COR-L47 (cell line): ENCODE measurements at regions not wholly inside any gene's neighbourhood (a gene's known extent, or its start where the extent isn't known, plus 50 kb on each side); places are given as distances from the start of the nearest gene placed in this dataset.
"Not testable (repeated sequence)": the region's sequence is repeated elsewhere in the genome, so short reads cannot be mapped to it uniquely, and the experiment has no call there.

Experiments used
- DNase-seq: peaks from one replicate; lab custom pipeline; 2025; lab: John Stamatoyannopoulos, UW

DNA sequence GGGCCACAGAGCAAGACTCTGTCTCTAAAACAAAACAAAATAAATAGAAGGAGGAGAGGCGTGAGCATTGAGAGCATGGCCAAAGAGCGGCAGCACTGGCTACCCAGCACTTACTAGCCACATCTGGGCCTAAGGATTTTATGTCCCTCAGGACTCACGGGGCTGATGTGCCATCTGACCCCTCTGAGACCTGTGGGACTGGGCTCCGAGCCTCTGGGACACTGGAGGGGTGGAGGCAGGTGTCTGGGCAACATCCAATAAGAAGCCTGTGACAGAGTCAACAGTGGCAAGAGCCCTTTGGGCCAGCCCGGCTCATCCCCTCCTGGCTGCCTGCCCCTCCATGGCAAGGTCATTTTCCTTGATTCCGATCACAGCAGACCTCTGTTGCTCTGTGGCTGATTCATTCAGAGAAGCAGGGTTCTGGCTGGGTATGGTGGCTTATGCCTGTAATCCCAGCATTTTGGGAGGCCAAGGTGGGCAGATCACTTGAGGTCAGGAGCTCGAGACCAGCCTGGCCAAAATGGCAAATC lies 60.7 kb downstream of the RRM2 start:
- no peak for DNase-seq

DNA sequence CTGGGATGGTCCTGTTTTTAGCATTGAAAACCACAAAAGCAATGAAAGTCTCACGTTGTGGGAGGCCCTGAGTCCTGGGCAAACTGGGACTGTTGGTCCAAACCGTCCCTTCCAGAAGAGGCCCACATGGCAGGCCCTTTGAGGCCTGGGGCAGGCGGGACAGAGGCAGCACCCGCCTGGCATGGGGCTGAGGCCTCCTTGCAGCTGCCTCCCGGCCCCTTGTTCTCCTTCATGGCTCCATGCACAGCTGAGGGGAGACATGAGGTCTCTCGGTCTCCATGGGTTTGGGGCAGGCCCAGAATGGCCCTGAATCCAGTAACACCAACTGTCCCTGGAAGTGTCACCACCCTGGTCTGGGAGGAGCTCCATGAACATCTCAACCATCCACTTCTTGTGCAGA lies 61.9 kb downstream of the RRM2 start:
- no peak for DNase-seq

DNA sequence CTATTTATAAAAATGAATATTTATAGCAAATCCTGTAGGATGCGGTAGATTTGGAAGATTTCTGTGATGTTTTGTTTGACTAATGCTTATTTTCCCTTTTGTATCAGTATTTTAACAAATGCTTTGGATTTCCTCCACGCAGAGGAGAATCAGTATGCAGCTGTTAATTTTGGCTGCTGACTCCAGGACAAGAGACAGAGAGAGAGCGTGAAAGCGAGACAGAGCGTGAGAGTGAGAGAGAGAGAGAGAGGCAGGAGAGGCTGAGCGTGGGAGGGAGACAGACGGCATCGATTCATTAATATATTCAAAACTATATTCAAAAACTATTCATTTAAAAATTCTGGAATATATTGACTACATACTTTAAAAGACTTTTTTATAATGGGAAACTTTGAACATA lies 62.5 kb downstream of the RRM2 start:
- DNase-seq, result no peak

DNA sequence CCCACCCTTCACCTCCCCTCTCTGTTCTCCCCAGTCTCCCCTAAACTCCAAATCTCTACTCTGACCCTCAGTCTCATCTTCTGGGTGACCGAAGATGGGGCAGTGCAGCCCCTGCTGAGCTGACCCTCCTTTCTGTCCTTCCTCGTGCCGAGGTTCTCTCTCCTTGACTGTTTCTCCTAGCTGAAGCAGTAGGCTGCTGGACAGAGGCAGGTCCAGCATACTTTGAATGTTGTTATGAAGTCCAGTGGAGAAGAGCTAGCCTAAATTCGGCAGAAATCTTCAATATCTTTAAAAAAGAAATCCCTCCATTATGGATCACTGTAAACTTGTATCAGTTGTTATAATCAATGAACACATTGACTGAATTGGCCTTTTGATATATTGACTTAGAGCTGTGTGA lies 63.2 kb downstream of the RRM2 start:
- no peak for DNase-seq

DNA sequence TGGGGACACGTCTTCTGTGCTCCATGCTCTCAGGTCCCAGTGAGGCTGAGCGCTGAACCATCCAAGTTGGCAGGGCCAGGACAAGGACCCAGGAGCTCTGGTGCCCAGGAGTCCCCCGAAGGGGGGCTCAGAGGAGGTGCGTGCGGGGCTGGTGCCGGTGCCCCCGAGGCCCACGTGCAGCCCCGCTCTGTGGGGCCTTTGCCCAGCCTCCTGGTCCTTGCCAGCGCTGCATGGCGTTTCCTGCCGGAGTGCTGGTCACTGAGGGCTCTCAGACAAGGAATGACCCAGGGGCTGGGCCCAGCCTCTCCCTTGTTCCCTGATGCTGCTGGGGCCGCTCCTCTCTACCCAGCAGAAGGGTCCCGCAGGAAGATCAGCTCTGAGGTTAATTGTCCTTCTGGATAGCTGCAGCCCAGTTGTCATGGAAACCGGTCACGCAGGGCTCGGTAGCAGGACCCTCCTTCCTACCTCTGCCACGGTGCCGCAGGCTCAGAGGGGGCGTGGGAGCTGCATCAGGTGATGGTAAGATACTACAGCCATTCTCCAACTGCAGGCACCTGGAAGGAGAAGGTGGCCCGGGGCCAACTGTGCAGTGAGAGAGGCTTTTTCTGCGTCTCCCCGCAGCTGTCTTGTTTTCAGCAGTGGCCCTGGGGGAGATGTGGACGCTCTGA lies 64.5 kb downstream of the RRM2 start:
- no peak for DNase-seq

DNA sequence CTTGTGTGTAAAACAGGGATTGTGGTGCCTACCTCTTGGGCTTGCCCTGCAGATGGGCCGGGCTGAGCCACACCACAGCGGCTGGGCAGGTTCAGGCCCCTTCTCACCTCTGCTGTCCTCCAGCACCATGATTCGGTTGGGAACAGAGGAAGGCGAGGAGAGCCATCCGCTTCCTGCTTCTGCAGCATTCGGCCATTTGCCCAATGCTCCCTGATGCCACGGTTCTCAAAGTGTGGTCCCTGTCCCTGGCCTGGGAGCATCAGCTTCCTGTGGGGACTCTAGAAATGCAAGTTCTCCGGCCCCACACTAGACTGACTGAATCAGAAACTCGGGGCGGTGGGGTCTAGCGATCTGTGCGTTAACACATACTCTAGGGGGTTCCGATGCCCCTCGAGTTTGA lies 65.1 kb downstream of the RRM2 start:
- no peak for DNase-seq

DNA sequence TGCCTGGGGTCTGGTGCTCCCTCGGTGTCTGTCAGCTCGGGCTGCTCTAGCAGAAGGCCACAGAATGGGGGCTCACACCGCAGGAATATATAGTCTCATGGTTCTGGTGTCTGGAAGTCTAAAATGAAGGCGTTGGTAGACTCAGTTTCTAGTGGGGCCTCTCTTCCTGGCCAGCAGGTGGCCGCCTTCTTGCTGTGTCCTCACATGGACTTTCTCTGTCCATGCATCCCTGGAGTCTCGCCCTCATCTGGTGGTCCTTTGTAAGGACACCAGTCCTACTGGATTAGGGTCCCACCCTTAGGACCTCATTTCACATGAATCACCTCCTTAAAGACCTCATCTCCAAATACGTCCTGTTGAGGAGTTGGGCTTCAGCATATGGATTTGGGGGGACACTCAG lies 65.7 kb downstream of the RRM2 start:
- DNase-seq, result peak; percentile 19

DNA sequence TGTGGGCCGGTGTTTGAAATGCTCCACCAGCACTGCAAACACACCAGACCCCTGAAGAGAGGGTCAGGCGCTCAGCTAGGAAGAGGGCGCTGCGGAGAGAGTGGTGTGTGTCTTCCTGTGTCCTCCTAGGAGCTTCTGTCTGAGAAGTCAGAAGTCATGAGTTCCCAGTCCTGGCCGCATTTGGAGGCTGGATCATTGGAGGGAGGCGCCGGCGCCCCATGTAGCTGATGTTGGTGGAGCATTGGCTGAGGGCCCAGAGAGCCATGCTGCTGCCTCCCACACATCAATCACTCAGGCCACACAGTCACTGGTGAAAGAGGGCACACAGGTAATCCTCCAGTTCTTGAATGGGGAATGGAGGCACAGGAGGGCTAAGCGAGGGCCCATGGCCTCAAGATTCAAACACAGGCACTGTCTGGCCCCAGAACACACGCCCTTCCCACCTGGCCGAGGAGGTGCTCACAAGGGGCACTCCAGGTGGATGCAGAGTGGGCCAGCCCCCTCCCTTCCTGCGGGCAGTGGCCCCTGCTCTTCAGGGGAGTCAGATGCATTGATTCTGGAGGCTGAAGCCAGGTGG lies 66.3 kb downstream of the RRM2 start:
- DNase-seq, result no peak

DNA sequence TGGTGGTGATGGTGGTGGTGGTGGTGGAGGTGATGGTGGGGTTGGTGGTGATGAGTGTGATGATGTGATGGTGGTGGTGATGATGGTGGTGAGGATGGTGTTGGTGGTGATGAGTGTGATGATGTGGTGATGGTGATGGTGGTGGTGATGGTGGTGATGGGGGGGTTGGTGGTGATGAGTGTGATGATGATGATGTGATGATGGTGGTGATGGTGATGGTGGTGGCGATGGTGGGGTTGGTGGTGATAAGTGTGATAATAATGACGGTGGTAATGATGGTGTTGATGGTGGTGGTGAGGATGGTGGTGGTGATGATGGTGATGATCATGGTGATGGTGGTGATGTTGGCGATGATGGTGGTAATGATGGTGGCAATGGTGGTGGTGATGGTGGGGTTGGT lies 67.7 kb downstream of the RRM2 start:
- no peak for DNase-seq

DNA sequence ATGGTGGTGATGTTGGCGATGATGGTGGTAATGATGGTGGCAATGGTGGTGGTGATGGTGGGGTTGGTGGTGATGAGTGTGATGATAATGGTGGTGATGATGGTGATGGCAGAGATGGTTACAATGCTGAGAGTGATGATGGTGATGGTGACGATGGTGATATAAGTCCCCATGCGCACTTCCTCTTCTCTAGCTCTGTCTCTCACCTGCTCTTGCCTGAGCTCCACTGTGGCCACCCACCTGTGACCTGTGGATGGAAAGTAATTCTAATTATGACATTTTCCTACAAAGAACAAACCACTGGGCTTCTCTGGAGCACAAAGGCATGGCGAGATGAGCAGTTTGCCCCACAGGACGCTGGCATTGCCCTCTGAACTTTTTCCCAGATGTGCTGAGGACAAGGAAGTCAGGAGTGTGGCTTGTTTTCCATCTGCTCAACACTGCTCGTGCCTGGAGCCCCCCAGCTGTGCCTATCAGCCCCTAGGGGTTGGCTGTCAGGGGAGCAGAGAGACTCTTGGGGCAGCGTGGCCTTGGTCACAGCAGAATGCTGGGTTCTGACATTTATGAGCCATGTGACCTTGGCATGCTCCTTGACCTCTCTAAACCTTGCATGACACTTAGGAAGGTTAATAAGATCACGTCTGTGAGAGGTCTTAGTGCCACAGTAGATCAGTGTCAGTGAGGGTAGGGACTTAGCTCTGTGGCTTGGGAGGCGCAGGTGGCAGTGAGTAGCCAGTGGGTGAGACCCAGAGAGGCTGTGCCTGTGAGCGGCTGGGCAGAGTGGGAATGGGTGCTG lies 68.4 kb downstream of the RRM2 start:
- DNase-seq, result no peak

DNA sequence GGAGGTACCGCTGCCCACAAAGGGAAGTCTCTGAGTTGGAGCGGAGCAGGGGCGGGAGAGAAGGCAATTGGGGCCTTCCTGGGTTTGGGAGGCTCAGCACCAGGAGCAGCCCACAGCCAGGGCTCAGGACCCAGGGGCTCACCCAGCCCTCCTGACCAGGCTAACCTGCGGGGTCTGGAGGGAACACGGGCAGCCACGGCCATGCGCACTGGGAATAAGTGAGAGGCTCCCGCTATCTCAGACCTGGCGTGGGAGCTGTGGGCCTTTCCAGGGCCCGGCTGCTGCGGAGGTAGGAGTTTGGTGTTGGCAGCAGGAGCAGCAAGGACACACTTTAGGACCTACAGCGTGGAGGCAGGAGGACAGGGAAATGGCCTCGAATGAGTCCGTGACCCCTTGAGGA lies 69.0 kb downstream of the RRM2 start:
- DNase-seq, result no peak

DNA sequence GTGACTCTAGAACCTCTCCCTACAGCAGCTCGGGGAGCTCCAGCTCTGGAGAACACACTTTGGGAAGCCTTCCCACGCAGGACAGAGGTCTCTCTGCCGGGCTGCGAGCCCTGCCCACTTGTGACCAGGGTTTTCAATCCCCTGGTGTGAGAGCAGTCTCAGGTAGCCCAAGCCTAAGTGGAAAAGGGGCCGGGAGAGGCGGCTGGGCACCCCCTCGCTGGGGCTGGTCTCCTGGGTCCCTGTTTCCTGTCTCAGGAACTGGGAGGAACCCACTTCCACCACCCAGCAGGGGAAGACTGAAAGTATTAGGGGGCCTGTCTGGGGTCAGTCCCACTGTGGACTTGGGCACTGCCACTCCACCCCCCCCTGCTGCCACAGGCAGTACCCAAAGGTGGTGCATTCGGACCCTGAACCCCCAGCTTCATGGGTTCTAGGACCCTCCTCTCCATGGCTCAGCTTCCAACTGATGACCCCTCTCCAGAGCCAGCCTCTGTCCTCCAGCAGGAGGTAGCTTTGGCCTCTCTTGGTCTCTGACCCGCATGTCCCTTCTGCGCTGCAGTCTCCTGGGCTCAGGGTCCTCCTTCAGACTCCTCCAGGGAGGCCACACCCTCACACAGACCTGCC lies 70.0 kb downstream of the RRM2 start:
- DNase-seq, result no peak

DNA sequence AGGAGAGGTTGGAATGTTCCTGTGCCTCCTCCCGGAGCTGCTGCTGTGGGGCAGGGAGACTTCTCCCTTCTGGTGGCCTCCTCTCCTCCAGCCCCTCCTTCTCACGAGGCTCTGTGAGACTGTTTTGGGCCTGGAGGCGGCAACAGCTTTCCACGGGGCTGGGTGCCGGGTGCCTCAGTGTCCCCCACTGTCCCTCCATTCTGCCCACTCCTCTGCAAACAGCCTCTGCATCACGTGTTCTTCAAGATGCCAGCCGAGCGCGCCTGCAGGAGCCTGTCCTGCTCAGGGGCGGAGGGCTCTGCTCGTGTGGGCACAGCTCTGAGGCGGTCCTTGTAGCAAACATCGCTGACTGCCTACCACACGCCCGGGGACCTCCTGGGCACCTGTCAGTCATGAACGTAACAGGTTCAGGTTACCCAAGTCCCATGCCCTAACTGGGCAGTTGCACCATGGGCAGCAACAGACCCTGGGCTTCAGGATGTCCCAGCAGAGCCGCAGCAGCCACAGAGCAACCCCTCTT lies 70.8 kb downstream of the RRM2 start:
- DNase-seq, result no peak

DNA sequence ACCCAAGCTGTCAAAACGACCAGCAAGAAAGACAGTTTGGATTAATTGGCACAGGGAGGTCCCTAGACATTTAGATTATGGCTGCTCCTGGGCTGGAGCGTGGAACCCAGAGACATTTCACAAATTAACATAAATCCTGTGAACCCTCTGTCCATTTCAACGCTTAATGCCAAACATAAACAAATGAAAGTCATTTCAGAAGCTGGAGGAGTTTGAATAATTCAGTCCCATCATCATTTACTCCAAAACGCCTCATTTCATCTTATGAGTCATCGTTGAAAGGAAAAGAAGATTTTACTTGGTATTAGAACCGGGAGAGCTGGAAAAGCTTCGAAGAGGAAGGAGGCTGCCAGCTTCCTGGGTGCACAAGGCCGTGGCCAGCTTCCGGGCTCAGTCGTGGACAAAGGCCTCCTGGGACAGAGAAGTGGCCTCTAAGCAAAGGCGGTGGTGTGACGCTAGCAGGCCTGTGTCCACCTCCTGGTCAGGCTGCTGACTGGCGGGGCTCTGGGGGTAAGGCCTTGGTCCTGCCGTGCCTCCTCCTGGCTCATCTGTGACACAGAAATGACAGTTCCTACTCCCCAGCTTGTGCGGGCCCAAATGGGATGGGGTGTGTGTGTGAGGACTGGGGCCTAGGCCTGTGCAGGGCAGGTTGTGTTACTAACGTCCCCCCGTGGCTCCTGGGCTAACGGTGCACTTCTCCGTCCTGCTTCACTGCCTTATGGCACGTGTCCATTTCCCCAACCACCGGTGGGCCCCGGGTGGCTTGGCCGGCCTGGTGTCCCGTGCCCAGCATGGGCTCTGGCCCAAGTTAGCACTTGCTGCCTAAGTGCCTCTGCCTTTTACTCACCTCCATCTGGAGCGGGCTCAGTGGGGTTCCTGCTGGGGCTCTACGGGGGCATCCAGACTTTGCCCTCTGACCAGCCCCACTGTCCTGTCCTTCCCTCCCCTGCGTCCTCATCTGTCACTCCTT lies 71.6 kb downstream of the RRM2 start:
- no peak for DNase-seq

DNA sequence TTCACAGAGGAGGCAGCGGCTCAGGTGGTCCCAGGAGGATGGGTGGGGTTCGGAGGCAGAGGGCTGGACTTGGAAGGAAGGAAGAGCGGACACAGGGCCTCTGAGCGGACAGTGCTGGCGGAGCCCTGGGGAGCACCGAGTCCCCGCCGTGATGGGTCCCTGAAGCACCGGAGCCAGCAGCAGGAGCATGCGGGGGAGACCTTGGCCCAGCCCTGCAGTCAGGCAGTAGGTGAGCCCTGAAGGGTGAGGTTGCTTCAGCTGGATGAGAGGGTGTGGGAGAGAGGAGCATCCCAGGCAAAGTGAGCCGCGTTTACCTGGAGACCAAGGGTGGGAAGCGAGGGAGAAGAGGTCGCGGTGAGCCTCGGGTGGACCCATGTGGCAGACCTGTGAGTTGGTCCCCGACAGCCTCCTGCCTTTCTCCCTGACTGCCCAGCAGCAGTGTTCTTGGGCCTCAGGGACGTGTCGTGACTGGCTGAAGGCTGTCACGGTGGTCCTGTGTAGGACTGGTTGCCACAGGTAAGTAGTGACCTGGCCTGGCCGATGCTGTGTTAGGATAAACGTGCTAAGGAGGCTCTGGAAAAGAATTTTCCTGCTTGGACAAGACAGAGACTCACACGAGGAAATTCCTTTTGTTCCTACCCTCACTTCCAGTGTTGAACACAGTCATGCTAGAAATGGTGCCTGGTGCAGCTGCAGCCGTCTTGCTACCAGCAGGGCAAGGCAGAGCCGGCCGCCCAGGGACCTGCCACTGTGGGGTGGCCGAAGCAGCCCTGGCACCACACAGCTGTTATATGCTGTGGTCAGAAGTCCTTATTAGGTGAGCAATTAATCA lies 73.0 kb downstream of the RRM2 start:
- no peak for DNase-seq

DNA sequence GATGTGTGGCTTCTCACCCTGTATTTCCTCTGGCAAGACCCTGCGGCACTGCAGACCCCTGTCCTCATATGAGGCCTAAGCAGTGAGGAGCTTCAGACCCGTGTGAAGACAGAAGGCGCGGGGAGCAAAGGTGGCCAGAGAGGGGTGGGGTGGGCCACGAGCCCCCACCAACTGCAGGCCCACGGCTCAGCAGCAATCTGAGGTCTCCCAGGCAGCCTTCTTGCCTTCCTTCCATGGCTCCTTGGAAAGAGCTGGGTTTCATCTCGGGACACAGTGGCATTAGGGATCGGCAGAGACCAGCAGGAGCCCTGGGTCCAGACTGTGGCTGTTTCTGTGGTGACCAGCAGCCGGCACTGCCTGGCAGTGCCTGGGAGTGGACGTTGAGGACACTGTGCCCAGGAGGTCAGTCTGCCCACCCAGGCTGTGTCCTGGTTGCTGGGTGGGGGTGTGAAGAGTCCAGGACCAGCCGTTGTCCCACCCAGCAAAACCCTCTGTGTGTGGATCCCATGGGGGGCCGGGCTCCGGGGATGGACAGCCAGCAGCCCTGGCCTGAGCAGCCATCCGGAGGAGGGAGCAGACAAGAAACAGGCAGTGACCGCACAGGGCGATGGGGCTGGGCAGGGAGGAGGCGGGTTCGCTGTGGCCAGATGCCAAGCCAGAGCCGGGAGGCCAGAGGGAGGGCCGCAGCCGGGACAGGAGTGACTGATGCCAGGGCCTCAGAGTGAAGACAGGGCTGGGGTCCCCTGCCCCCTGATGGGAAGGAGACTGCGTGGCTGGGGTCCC lies 73.8 kb downstream of the RRM2 start:
- DNase-seq, result no peak

DNA sequence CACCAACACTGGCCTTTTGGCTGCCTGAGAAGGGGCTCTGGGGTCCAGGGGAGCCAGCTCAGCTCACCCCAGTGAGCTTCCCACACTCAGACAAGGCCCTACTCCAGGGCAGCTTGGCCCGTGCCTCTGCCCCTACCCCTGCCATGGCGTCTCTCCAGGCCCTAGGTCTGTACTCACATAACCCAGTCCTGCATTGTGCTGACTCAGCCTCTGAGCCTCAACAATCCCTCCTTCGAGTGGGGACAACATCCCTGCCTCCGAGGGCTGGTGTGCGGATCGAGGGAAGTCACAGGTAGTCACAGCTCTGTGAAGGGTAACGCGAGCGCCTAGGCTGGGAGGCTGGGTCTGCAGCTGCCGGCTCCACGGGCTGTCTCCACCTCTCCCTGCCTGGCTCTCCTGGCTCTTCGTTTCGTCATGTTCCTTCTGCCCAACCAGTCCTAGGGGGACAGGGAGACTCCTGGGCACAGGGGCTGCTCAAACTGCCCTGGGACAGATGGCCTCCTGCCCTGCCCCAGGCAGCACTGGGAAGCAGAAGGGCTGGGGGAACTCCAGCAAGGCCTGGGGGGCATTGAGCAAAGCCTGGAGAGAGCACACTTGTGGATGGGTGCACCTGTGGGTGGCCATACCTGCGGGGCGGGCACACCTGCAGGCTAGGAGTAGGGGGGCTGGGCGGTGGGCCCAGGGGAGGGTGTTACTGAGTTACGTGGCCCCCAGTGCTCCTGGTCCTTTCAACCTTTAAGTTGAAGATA lies 74.6 kb downstream of the RRM2 start:
- DNase-seq, result no peak

DNA sequence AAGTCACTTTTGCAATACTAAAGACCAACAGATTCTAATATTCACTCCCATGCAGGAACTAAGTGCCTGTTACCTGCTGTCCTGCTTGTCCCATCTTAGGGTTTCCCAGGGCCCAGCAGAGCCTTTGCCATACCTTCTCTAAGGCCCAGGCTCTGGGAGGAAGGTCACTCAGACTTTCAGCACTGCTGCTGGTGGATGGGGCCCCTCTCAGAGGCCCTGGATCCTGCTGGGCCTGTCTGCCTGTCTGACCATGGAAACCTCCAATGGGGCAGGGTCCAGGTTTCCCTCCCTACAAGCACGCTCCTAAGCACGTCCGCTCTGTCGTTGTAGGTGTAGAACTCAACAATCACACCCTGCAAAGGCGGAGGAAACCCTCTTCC lies 75.1 kb downstream of the RRM2 start:
- DNase-seq, result no peak

DNA sequence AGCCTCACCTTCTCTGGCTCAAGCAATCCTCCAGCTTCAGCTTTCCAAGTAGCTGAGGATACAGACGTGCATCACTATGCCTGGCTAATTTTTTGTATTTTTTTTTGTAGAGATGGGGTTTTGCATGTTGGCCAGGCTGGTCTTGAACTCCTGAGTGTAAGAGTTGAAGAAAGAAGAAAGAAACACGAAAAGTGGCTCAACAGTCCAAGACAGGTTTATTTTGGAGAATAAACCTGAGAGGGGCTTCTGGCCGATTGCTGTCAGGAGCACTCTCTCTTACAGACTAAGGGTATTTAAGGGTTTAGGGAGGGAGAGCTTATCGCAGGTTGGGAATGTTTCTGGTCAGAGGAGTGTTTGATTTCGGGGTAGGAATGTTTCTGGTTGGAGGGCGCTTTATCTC lies 75.9 kb downstream of the RRM2 start:
- DNase-seq, result not testable (repeated sequence)
